Keratinocyte (primary cell): ENCODE measurements at regions not wholly inside any gene's neighbourhood (a gene's known extent, or its start where the extent isn't known, plus 50 kb on each side); places are given as distances from the start of the nearest gene placed in this dataset.

Source experiments
- DNase-seq: peaks from one replicate; pipeline ENCODE4 v3.0.0-alpha.2; 2011; ENCODE audit warnings: low read depth, missing footprints, low spot score
- FAIRE-seq: peaks from 2 replicates; lab custom pipeline; 2011; peaks lifted over from hg19 to GRCh38; lab: Jason Lieb, UNC
- H2AFZ ChIP-seq: 2 replicates; pipeline ENCODE4 v1.6.0; 2012; ENCODE audit warnings: low read length, control low read depth, inconsistent platforms; ENCODE audit not compliant: control insufficient read depth
- H3K27ac ChIP-seq: 2 replicates; pipeline ENCODE4 v1.5.1; 2011; ENCODE audit warnings: low read length; ENCODE audit not compliant: control insufficient read depth, insufficient read depth
- H3K27me3 ChIP-seq: 3 replicates; pipeline ENCODE4 v1.6.0; 2011; ENCODE audit warnings: low read length; ENCODE audit not compliant: control insufficient read depth, insufficient read depth; ENCODE audit errors: extremely low read depth
- H3K36me3 ChIP-seq, 2 experiments: 2 replicates in 1 of 2; 3 replicates in 1 of 2; pipeline ENCODE4 v1.5.1; 2011; ENCODE audit warnings: low read length in 2 of 2, mild to moderate bottlenecking in 1 of 2; ENCODE audit not compliant: control insufficient read depth in 2 of 2, insufficient read depth in 2 of 2; ENCODE audit errors: extremely low read depth in 1 of 2
- H3K4me1 ChIP-seq: 3 replicates; pipeline ENCODE4 v1.5.1; 2011; ENCODE audit warnings: low read length; ENCODE audit not compliant: control insufficient read depth, insufficient read depth; ENCODE audit errors: extremely low read depth
- H3K4me2 ChIP-seq: 3 replicates; pipeline ENCODE4 v1.6.0; 2011; ENCODE audit warnings: low read depth, low read length; ENCODE audit not compliant: control insufficient read depth, insufficient read depth; ENCODE audit errors: extremely low read depth
- H3K4me3 ChIP-seq, 3 experiments: fragments of 200-600 bp in 1 of 3; sonication (generic) in 1 of 3; 2 replicates in 2 of 3; 3 replicates in 1 of 3; pipeline ENCODE4 v1.5.1; 2011 to 2016; ENCODE audit warnings: low read length in 3 of 3, mild to moderate bottlenecking in 3 of 3, control low read depth in 2 of 3, inconsistent platforms in 1 of 3, low read depth in 1 of 3, mixed read lengths in 1 of 3, mixed run types in 1 of 3, moderate library complexity in 1 of 3; ENCODE audit not compliant: control insufficient read depth in 2 of 3, insufficient read depth in 2 of 3; ENCODE audit errors: extremely low read depth in 1 of 3
- H3K79me2 ChIP-seq: 2 replicates; pipeline ENCODE4 v1.6.0; 2012; ENCODE audit warnings: low read length; ENCODE audit not compliant: control insufficient read depth, insufficient read depth
- H3K9ac ChIP-seq: 3 replicates; pipeline ENCODE4 v1.6.0; 2011; ENCODE audit warnings: low read length; ENCODE audit not compliant: control insufficient read depth, insufficient read depth; ENCODE audit errors: extremely low read depth
- H3K9me1 ChIP-seq: 3 replicates; pipeline ENCODE4 v1.6.0; 2011; ENCODE audit warnings: low read length; ENCODE audit not compliant: control insufficient read depth, insufficient read depth; ENCODE audit errors: extremely low read depth
- H3K9me3 ChIP-seq: 2 replicates; pipeline ENCODE4 v1.5.1; 2012; ENCODE audit warnings: low read depth, low read length; ENCODE audit not compliant: control insufficient read depth
- H4K20me1 ChIP-seq: 3 replicates; pipeline ENCODE4 v1.6.0; 2011; ENCODE audit warnings: low read length; ENCODE audit not compliant: control insufficient read depth, insufficient read depth; ENCODE audit errors: extremely low read depth
- EZH2 ChIP-seq: IDR thresholded peaks from one replicate; pipeline ENCODE4 v1.6.1; 2012; ENCODE audit warnings: inconsistent platforms, mild to moderate bottlenecking, low read length, moderate library complexity
- dilution Hi-C: fragments of 300-500 bp; cut with MboI; formaldehyde crosslinking; loops from one replicate; pipeline ENCODE4 v1.7.0; 2020; ENCODE audit warnings: low sequenced_read_pairs; ENCODE audit not compliant: extremely low pct_ligation_motif_present
- TF ChIP-seq, protein P1 (sequence below), 3 experiments: IDR thresholded peaks in 1 of 3; conservative IDR thresholded peaks in 1 of 3; optimal IDR thresholded peaks in 1 of 3; 2 replicates in 2 of 3; 3 replicates in 1 of 3; pipeline versions ENCODE3 to v1.5.1; 2011; ENCODE audit warnings: low read length in 3 of 3, mild to moderate bottlenecking in 3 of 3, moderate library complexity in 2 of 3, control low read depth in 1 of 3, inconsistent platforms in 1 of 3; ENCODE audit not compliant: insufficient read depth in 2 of 3; ENCODE audit errors: extremely low read depth in 1 of 3

DNA sequence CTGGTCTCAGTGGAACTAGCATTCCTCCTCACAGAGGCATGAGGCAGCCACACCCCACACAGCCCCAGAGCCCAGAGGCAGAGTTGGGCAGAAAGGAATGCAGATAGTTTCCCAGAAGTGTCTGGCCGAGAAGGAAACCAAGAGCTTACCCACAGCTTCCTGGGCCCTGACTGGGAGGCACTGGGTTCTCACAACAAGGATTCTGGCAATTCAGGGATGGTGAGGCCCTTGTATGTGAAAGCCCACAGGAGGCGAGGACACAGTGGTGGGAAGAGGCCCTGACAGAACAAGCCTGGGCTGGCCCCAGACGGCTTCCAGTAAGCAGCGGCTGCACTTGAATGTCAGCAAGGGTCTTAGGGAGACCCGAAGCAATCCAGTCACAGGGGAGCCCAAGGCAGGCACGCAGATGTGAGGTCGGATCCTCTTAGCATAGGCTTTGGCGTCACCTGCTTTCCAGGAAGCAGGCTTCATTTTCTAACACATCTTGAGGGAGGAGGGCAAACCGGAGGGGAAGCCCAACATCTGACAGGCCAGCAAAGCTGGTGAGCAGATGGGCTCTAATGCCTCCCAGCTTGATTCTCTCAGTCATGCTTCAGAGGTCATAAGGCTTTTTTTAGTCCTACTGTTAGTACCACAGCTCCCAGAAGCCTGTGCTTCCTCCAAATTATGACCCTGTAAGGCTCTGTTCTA lies 78.3 kb upstream of the AKIP1 start:
- Histone ChIP-seq H3K9ac (peak overlapping the region; percentile 69), H4K20me1 (no peaks in the 10 kb centered on the region)

DNA sequence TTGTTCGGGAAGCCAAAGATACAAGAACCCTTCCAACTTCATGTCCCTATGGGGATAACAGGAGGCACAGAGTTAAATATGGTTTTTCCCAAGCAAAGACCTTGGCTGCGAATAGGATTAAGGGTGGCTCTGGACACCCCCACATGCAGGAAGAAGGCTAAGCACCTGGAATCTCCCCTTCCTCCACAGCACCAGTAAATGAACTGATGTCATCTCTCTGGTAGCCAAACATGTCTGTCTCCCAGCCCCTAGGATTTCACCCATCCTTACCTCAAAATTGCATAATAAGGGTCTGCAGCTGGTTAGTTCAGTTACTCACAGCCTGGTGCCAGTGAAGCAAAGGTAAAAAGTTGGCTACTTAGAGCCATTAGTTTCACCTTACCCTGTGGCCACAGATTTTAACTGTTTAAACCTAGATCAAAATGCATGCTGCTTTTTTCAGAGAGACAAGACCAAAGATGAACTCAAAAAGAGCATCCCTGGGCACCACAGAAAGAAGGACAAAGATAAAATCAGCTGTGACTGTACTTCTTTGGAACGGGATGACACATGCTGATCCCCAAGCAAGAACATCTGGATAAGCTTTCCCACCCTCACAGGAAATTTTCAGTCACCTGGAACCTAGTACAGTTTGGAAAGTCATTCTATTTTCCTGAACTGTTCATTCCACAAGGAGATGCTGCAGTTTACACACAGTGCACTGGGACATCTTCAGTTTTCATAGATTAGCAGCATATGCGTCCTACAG lies 77.2 kb upstream of the AKIP1 start:
- Histone ChIP-seq H3K79me2 (no peaks in the 10 kb centered on the region), H3K4me3 (no peak overlapping the region), H3K9ac (no peak overlapping the region), H2AFZ (no peak overlapping the region), H3K36me3 (no peaks in the 10 kb centered on the region), H3K9me3 (no peaks in the 10 kb centered on the region), H3K27ac (peak overlapping the region; percentile 84), H3K4me2 (peak overlapping the region; percentile 7), H3K9me1 (no peaks in the 10 kb centered on the region), H4K20me1 (no peaks in the 10 kb centered on the region), H3K4me1 (peaks cover 37% of the 10 kb centered on the region), H3K27me3 (no peaks in the 10 kb centered on the region)
- dilution Hi-C loops, result no loop called here
- DNase-seq (no peak), FAIRE-seq (peak; percentile 88)
- TF ChIP-seq EZH2, result no peak
- TF ChIP-seq, protein P1, sequence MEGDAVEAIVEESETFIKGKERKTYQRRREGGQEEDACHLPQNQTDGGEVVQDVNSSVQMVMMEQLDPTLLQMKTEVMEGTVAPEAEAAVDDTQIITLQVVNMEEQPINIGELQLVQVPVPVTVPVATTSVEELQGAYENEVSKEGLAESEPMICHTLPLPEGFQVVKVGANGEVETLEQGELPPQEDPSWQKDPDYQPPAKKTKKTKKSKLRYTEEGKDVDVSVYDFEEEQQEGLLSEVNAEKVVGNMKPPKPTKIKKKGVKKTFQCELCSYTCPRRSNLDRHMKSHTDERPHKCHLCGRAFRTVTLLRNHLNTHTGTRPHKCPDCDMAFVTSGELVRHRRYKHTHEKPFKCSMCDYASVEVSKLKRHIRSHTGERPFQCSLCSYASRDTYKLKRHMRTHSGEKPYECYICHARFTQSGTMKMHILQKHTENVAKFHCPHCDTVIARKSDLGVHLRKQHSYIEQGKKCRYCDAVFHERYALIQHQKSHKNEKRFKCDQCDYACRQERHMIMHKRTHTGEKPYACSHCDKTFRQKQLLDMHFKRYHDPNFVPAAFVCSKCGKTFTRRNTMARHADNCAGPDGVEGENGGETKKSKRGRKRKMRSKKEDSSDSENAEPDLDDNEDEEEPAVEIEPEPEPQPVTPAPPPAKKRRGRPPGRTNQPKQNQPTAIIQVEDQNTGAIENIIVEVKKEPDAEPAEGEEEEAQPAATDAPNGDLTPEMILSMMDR (optimal IDR thresholded peaks at IDR 0.05 in 1 of 3, IDR thresholded peaks at IDR 0.05 in 1 of 3, conservative IDR thresholded peaks at IDR 0.05 in 1 of 3; ENCODE audit: extremely low read depth in 1 of 3, insufficient read depth in 2 of 3, low read length in 3 of 3), result no peak

More for the DNA sequence above, 78.3 kb upstream of the AKIP1 start:
- TF ChIP-seq EZH2, result no peak
- TF ChIP-seq, protein P1 (optimal IDR thresholded peaks at IDR 0.05 in 1 of 3, IDR thresholded peaks at IDR 0.05 in 1 of 3, conservative IDR thresholded peaks at IDR 0.05 in 1 of 3; ENCODE audit: extremely low read depth in 1 of 3, insufficient read depth in 2 of 3, low read length in 3 of 3), result no peak
- dilution Hi-C loops, result no loop called here
- no peaks in the 10 kb centered on the region for H3K79me2 ChIP-seq
- no peaks in the 10 kb centered on the region for H3K9me1 ChIP-seq
- peak; percentile 99 for FAIRE-seq
- no peaks in the 10 kb centered on the region for H3K9me3 ChIP-seq
- no peaks in the 10 kb centered on the region for H3K27me3 ChIP-seq
- peak overlapping the region; percentile 27 for H2AFZ ChIP-seq
- no peaks in the 10 kb centered on the region for H3K36me3 ChIP-seq
- peak overlapping the region in 2 of 3 experiments; percentile 2 for H3K4me3 ChIP-seq
- no peak for DNase-seq
- peaks cover 37% of the 10 kb centered on the region for H3K4me1 ChIP-seq
- peak overlapping the region; percentile 84 for H3K27ac ChIP-seq
- peak overlapping the region; percentile 78 for H3K4me2 ChIP-seq
